ENCODE measurements at regions not wholly inside any gene's neighbourhood (a gene's known extent, or its start where the extent isn't known, plus 50 kb on each side); places are given as distances from the start of the nearest gene placed in this dataset.
A peak's percentile ranks its signal among the peaks of the same experiment; 100 is the strongest.

- H3K27ac ChIP-seq (ENCODE audit: low read length), result no peak overlapping the region
Observed at GRCh38 chr1:198472997-198473396, 67.5 kb downstream of the ATP6V1G3 start.

GRCh38 chr1:198472119-198472518 lies 68.4 kb downstream of the ATP6V1G3 start:
- H3K27ac Mint-ChIP-seq, result no peak overlapping the region
- no peak for ATAC-seq
- H3K27me3 Mint-ChIP-seq (ENCODE audit: low read depth in 2 of 2), result no peaks in the 10 kb centered on the region
- peaks cover 0 to 8% of the 10 kb centered on the region in 2 donors for H3K4me1 Mint-ChIP-seq
- intact Hi-C loops (cut with micrococcal nuclease), result no loop called here
- peaks cover 2 to 3% of the 10 kb centered on the region in 2 donors for H3K9me3 Mint-ChIP-seq
- no peak overlapping the region for H3K4me3 Mint-ChIP-seq
- no peak for DNase-seq
- Histone ChIP-seq H3K27ac (ENCODE audit: low read length) (no peak overlapping the region), H3K36me3 (ENCODE audit: control insufficient read depth, insufficient read depth, low read length) (no peaks in the 10 kb centered on the region), H3K27me3 (ENCODE audit: control insufficient read depth, insufficient read depth, low read length) (no peaks in the 10 kb centered on the region), H3K4me3 (ENCODE audit: low read length) (no peak overlapping the region), H3K4me1 (ENCODE audit: control insufficient read depth, insufficient read depth, low read length) (peaks cover 5% of the 10 kb centered on the region), H3K9me3 (ENCODE audit: control insufficient read depth, insufficient read depth, low read length) (no peaks in the 10 kb centered on the region)
- WGBS (ENCODE audit: insufficient coverage), result 100% methylated on average over 1 of the region's 1 CpG
- TF ChIP-seq CTCF (IDR thresholded peaks at IDR 0.05), result no peak
- H3K36me3 Mint-ChIP-seq, result peaks cover 15% of the 10 kb centered on the region

More at GRCh38 chr1:198472997-198473396, 67.5 kb downstream of the ATP6V1G3 start:
- Mint-ChIP-seq H3K27me3 (ENCODE audit: low read depth in 2 of 2) (no peaks in the 10 kb centered on the region), H3K27ac (no peak overlapping the region), H3K4me3 (no peak overlapping the region), H3K36me3 (peaks cover 24% of the 10 kb centered on the region), H3K9me3 (peaks cover 2 to 3% of the 10 kb centered on the region in 2 donors), H3K4me1 (peaks cover 0 to 8% of the 10 kb centered on the region in 2 donors)
- no peaks in the 10 kb centered on the region for H3K36me3 ChIP-seq (ENCODE audit: control insufficient read depth, insufficient read depth, low read length)
- H3K4me1 ChIP-seq (ENCODE audit: control insufficient read depth, insufficient read depth, low read length), result peaks cover 5% of the 10 kb centered on the region
- DNase-seq (no peak), ATAC-seq (no peak)
- H3K9me3 ChIP-seq (ENCODE audit: control insufficient read depth, insufficient read depth, low read length), result no peaks in the 10 kb centered on the region
- WGBS (ENCODE audit: insufficient coverage), result 83% methylated on average over 1 of the region's 2 CpGs
- no peak overlapping the region for H3K4me3 ChIP-seq (ENCODE audit: low read length)
- TF ChIP-seq CTCF (IDR thresholded peaks at IDR 0.05), result no peak
- intact Hi-C loops (cut with micrococcal nuclease), result no loop called here
- H3K27me3 ChIP-seq (ENCODE audit: control insufficient read depth, insufficient read depth, low read length), result no peaks in the 10 kb centered on the region

- Histone ChIP-seq H3K9me3 (ENCODE audit: control insufficient read depth, insufficient read depth, low read length) (no peaks in the 10 kb centered on the region), H3K27ac (ENCODE audit: low read length) (no peak overlapping the region), H3K27me3 (ENCODE audit: control insufficient read depth, insufficient read depth, low read length) (no peaks in the 10 kb centered on the region), H3K4me1 (ENCODE audit: control insufficient read depth, insufficient read depth, low read length) (peaks cover 5% of the 10 kb centered on the region), H3K4me3 (ENCODE audit: low read length) (no peak overlapping the region), H3K36me3 (ENCODE audit: control insufficient read depth, insufficient read depth, low read length) (no peaks in the 10 kb centered on the region)
- Mint-ChIP-seq H3K9me3 (peaks cover 0 to 1% of the 10 kb centered on the region in 2 donors), H3K27me3 (ENCODE audit: low read depth in 2 of 2) (no peaks in the 10 kb centered on the region), H3K4me3 (no peak overlapping the region), H3K4me1 (peaks cover 0 to 22% of the 10 kb centered on the region in 2 donors), H3K27ac (peak overlapping the region in 1 of 2 donors; percentile 8), H3K36me3 (peaks cover 4% of the 10 kb centered on the region)
- DNase-seq, result no peak
- 100% methylated on average over 2 of the region's 2 CpGs for WGBS (ENCODE audit: insufficient coverage)
- ATAC-seq, result no peak
- no peak for TF ChIP-seq CTCF (IDR thresholded peaks at IDR 0.05)
- intact Hi-C loops (cut with micrococcal nuclease), result loop anchor here (10.0 kb wide), 2 partner anchors 543 to 853 kb away; no protein-coding TSS in a partner anchor
Observed at GRCh38 chr1:198467907-198468306, 72.6 kb downstream of the ATP6V1G3 start.

GRCh38 chr1:198467342-198467741 lies 73.1 kb downstream of the ATP6V1G3 start:
- intact Hi-C loops (cut with micrococcal nuclease), result loop anchor here (10.0 kb wide), 2 partner anchors 543 to 853 kb away; no protein-coding TSS in a partner anchor
- 95% methylated on average over 2 of the region's 2 CpGs for WGBS (ENCODE audit: insufficient coverage)
- Histone ChIP-seq H3K36me3 (ENCODE audit: control insufficient read depth, insufficient read depth, low read length) (no peaks in the 10 kb centered on the region), H3K9me3 (ENCODE audit: control insufficient read depth, insufficient read depth, low read length) (no peaks in the 10 kb centered on the region), H3K27me3 (ENCODE audit: control insufficient read depth, insufficient read depth, low read length) (no peaks in the 10 kb centered on the region), H3K4me1 (ENCODE audit: control insufficient read depth, insufficient read depth, low read length) (peaks cover 5% of the 10 kb centered on the region), H3K27ac (ENCODE audit: low read length) (no peak overlapping the region), H3K4me3 (ENCODE audit: low read length) (no peak overlapping the region)
- H3K4me1 Mint-ChIP-seq, result peaks cover 0 to 17% of the 10 kb centered on the region in 2 donors
- DNase-seq (no peak), ATAC-seq (no peak)
- H3K27ac Mint-ChIP-seq, result peak overlapping the region in 1 of 2 donors; percentile 8
- H3K4me3 Mint-ChIP-seq, result no peak overlapping the region
- no peaks in the 10 kb centered on the region for H3K9me3 Mint-ChIP-seq
- no peaks in the 10 kb centered on the region for H3K27me3 Mint-ChIP-seq (ENCODE audit: low read depth in 2 of 2)
- H3K36me3 Mint-ChIP-seq, result no peaks in the 10 kb centered on the region
- TF ChIP-seq CTCF (IDR thresholded peaks at IDR 0.05), result no peak
